Left renal cortex interstitium (tissue), 4 donors: ENCODE measurements at regions not wholly inside any gene's neighbourhood (a gene's known extent, or its start where the extent isn't known, plus 50 kb on each side); places are given as distances from the start of the nearest gene placed in this dataset.

ENCODE experiments used
- DNase-seq, 4 donors: peaks; one replicate each; pipeline ENCODE4 v3.0.0-alpha.2; 2013; ENCODE audit warnings: low read depth in 4 of 4, low spot score in 2 of 4, missing footprints in 1 of 4

DNA sequence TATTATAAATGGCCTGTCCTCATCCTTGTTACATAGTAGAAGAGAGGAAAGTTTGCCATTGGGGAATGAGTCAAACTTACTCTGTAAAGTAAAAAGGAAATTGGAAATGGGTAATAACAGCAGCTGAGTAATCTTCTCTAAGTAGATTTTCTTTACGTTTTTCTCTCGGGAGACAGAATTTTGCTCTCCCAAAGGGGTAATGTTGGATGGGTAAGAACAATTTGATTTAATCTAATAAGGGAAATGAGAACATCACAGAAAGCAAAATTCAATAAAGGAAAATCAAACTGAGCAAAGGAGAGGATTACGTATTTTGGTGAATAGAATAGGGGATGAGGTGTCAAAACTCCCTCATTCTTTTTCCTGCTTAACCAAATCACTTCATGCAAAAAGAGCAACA is 283.1 kb upstream of the FOXG1 start:
- no peak for DNase-seq

DNA sequence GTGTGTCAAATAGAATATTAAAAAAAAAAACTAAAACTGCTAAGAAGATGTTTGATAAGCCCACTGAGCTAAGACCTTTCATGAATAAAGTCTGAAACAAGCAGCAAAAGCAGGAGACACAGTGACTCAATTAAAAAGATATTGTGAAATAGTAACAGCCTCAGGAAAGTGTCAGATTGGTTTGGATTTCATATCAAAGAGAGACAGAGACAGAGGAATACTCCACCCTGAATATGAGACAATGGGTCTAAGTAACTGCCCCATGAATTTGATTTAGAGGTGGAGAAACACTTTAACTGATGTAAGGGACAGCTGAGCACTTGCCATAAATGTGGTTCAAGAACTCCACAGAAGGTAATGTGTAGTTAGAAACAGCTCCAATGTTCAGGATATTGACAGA is 277.9 kb upstream of the FOXG1 start:
- no peak for DNase-seq

DNA sequence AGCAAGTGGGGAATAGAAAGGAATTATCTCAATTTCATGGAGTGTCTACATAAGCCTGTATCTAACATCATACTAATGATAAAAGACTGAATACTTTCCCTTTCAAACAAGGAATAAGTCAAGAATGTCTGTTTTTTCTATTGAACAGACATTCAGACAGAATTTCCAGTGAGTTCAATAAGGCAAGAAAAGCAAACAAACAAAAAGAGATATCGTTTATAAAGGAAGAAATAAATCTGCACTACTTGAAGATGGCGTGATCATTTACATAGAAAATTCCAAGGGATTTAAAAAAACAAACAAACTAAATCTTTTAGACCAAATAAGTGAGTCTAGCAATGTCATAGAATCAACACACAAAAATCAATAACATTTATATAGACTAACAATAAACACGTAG is 273.1 kb upstream of the FOXG1 start:
- no peak for DNase-seq

DNA sequence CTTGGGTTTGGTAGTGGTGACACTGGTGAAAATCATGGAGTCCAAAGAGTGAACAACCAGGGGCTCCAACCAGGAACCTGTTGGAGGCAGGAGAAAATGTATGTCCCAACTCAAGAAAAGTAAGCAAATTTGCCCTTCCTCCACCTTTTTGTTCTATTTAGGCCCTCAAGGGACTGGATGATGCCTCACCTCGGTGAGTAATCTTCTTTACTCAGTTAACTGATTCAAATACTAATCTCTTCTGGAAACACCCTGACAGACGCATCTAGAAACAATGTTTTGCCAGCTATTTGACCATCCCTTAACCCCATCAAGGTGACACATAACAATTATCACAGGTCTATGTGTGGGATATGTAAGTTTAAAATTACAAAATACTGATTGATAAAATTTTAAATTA is 272.4 kb upstream of the FOXG1 start:
- DNase-seq = no peak

DNA sequence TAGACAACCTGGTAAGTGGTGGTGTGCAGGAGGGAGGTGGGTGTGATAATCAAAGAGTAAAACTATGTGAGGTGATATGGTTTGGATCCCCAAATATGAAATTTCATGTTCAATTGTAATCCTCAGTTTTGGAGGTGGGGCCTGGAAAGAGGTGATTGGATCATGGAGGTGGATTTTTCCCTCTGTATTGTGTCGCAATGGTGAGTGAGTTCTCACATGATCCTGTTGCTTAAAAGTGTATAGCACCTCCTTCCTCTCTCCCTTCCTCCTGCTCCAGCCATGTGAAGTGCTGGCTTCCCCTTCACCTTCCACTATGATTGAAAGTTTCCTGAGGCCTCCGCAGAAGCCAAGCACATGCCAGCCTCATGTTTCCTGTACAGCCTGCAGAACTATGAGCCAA is 270.2 kb upstream of the FOXG1 start:
- no peak for DNase-seq

DNA sequence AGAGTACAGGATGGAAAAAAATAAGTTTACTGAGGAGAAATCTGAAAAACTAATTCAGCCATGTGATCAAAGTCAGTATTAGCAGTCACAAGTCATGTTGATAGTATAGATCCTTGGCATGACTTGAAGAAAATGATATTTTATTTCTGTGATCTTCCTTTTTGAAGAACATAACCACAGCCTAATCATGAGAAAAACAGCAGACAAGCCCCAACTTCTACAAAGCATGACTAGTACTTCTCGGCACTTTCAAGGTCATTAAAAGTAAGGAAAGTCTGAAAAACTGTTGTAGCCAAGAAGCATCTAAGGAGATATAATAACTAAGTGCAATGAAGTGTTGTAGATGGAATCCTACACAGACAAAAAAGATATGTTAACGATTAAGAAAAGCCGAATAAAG is 264.1 kb upstream of the FOXG1 start:
- no peak for DNase-seq

DNA sequence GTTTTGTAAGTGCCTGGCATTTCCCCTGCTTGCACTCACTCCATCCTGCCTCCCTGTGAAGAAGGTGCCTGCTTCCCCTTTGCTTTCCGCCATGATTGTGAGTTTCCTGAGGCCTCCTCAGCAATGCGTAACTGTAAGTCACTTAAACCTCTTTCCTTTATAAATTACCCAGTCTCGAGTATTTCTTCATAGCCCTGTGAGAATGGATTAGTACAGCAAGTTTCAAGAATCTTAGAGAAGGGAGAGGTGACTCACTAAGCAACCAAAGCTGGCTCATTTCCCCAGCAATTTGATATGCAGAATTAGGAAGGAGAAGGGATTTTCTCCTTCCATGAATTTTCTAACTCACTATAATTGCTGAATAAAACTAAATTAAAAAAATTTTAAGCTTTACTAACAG is 251.0 kb upstream of the FOXG1 start:
- no peak for DNase-seq

DNA sequence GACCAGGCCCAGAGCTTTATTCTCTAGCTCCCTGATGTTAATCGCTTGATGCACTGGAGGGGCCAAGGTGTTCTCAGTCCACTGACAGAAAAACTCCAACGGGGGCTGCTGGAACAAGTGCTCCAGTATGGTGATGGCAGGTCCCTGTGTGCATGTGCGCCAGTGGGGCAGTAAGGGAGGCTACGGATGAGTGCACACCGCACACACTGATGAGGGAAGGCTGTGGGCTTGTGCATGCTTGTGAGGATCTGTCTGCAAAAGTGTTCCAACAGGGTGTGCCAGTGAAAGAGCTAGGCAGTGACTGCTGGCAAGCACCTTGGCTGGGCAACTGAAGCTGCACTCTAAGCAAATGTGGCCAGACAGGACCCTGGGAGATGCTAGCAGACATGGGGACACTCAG is 229.7 kb upstream of the FOXG1 start:
- DNase-seq = no peak

DNA sequence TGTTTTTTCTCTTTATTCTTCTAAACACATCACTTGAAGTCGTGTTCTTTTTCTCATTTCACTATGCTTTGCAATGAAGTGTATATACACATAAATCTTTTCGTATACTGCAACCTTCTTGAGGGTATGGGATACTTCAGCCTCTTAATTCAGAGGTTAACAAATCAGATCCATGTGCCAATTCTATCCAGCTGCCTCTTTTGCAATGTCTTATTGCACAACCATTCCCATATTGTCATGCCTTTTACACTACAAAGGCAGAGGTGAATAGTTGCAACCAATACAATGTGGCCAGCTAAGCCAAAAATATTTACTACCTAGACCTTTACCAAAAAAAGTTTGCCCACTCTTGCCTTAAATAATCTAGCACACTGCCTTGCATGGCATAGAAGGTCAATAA is 224.5 kb upstream of the FOXG1 start:
- no peak for DNase-seq

DNA sequence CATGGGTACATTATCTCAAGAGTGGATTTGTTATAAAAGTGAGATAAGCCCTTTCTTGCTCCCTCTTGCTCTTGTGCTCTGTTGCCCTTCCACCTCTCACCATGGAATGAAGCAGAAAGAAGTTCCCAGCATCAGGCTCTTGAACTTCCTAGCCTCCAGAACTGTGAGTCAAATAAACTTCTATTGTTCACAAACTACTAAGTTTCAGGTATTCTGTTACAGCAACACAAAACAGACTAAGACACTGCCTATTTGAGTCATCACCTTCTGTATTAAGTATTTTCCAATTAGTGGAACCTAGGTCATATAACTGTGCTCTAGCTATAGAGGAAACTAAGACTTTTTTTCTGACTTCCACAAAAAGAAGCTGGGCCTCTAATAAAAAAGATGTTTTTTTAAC is 201.2 kb upstream of the FOXG1 start:
- DNase-seq = no peak

DNA sequence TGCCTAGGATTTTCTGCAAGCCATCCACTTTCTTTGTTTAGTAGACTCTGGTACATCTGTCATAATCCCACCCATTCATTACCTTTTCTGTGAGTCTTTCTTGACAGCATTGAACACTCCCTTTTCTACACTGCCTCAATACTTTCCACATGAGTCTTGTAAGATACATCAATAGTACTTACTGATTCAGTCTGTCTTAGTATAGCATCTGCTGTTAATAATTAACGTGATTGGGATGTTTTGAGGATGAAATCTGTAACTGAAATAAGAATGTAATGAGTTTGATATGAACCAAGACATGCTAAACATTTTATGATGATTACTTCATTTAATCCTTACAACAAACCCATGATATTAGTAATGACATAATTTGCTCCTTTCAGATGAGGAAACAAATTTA is 196.2 kb upstream of the FOXG1 start:
- no peak for DNase-seq

DNA sequence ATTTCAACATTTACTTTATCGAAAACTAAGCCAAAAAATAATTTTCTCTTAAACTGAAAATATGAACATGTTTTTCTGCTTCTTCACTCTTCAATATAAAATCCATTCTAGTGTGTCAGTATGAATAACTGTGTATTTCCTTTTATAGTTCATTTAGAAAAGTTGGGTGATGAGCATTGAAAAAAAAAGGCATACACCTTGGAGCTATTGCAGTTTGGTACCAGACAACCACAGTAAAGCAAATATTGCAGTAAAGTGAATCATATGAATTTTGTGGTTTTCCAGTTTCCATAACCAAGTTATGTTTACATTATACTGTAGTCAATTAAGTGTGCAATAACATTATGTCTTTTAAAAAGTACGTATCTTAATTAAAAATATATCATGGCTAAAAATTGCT is 195.0 kb upstream of the FOXG1 start:
- no peak for DNase-seq

DNA sequence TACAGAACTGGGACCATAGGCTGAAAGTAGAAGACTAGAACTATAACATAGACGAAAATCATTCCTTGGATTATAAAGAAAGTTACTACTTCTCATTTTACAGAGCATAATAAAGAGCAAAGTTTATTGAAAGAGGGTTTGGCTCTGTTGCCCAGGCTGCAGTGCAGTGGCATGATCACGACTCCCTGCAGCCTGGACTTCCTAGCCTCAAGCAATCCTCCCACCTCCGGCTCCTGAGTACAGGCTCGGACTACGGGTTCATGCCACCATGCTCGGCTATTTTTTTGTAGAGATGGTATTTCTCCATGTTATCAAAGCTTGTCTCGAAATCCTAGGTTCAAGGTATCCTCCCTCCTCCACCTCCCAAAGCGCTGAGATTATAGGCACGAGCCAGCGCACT is 190.1 kb upstream of the FOXG1 start:
- DNase-seq = no peak

DNA sequence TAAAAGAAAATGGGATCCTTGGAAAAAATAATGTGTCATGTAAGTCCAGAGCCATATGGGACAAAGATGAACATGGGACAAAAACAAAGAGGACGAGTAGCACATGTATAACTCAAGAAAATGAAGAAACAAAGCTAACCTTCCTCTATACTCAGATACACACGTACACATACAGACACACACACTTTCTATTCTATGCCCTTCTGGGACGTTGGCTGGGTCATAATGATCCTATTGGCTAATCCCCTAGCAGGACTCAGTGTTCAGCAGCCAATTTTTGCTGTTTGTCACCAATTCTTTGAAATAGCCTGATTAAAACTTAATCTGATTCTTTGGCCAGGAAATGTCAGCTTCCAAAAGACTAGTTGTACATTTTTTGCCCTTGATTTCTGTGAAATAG is 189.4 kb upstream of the FOXG1 start:
- no peak for DNase-seq

DNA sequence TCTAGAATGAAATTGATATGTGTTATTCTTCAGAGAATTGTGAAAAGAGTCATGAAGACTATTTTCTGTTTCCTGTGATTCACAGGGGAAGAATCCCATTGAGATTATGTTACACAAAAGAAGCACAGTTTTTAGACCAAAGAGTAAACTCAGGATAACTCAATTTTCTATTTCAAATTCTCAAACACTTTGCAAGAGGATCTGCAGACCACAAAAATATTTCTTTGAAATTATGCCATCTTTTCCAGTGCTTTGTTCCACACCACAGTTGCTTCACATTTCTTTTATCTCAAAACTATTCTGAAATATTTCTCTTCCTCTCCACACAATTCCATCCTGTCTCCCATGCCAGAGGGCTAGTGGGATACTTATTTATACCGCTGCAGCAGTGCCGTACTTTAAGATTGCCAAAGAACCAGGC is 188.9 kb upstream of the FOXG1 start:
- no peak for DNase-seq

DNA sequence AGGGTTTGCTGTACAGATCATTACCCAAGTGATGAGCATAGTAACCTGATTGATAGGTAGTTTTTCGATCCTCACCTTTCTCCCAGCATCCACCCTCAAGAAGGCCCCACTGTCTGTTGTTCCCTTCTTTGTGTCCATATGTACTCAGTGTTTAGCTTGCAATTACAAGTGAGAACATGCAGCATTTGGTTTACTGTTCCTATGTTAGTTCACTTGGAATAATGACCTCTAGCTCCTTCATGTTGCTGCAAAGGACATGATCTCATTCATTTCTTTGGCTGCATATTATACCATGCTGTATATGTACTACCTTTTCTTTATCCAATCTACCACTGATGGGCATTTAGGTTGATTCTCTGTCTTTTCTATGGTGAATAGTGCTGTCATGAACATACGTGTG is 181.6 kb upstream of the FOXG1 start:
- no peak for DNase-seq

DNA sequence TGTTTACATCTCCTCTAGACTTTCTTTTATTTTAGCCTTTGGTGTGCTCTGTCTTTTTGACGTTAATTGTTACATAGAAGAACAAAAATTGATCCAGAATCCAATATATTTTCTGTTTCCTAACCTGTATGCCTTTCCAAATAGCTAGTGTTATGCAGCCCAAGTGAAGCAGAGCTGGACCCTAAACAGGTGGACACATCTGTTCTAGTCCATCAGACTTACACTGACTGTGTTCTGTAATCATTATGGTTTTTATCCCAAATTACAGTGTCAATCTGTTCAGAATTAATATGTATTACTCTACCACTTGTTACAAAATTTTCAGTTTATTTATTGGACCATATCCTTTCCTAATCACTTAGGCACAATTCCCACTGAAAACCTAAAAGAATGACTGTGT is 176.8 kb upstream of the FOXG1 start:
- DNase-seq = no peak

DNA sequence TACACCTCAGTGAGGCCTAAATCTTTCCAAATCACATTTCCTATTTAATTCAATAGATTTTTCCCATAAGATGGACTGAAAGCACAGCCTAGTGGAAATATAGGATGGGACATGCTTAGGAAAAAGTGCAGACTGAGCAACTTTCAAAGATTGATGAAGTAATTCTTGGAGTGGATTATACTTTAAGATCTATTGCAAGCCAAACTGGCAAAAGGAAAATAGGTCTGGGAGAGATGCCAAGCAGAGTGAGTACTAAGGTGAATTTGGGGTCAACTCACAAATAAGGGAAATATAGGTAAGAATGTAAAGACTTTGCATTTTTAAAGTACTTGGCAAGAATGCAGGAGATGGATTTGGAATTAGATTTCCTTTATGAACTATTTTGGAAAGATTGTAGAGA is 170.2 kb upstream of the FOXG1 start:
- no peak for DNase-seq

DNA sequence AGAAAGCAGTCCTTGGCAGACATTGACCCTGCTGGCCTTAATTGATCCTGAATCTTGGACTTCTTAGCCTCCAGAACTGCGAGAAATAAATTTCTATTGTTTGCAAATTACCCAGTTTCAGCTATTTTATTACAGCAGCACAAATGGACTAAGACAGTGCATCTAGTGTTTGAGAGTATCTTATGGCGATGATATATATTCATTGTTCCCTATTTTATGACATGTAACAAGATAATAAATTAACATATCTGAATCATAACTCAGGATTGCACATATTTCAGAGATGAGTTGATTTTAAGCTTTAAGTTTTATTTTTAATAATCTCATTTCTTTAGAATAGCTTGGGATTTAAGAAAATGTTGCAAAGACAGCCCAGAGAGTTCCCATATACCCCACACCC is 167.4 kb upstream of the FOXG1 start:
- DNase-seq = no peak

DNA sequence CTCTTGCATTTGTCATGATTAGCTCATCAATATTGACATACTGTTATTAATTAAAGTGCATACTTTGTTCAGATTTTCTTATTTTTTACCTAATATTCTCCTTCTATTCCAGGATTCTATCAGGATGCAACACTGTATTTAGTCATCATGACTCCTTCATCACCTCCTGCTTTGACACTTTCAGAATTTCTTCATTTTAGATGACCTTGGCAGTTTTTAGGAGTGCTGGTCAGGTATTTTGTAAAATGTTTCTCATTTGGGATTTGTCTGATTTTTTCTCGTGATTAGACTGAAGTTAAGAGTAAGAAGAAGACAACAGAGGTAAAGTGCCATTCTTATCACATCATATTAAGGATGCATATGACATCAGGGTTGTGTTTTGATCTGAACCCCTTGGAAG is 167.0 kb upstream of the FOXG1 start:
- no peak for DNase-seq

DNA sequence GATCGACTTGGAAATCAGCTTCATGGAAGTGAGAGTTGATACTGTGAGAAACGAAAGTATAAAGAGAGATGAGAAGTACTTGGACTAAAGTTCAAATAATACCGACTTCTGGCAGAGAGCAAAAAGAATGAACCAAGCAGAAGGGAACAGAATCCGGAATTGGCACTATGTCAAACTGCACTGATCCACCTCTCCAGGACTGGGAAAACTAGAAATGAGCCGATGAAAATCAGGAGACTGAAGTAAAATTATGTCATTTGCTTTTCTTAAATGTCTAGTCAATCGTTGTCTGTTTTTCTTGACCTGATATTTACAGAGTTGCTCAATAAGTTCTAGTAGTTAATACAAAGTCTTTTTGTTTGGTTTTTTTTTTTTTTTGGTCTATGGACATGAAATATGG is 163.0 kb upstream of the FOXG1 start:
- DNase-seq = no peak

DNA sequence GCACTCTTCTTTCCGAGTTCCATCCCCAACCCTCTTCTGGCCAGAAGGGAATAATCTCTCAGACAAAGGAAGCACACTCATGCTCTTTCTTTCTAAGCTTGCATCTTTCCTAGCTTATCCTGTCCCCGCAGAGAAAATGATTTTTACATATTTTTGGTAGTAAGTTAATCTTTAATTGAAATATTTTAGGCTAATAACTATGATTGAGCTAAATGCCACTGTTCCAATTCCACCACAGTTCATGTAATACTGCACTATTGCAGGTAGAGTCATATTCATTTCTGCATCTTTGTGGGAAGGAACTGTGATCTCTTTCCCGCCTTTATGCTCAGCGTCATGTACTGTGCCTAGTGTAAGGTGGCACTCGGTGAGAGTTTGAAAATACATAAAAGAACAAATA is 158.9 kb upstream of the FOXG1 start:
- no peak for DNase-seq

DNA sequence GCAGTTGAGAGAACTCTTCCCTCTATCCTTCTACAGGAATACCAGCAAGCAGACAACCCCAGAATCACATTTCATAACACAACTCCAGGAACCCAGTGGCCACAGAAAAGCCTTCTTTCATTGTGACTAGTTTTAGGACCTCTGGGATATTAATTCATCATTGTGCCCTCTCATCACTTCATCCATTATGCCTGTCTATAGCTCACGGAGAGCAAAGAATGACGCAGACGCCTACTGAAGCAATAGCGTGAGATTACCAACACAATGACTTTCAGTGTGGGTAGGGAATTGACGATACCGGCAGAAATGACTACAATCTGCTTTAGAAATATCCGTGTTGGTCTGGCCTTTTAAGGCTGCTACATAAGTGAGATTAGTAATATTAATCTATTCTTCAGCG is 158.1 kb upstream of the FOXG1 start:
- no peak for DNase-seq
